IMR-90 (cell line): ENCODE measurements at regions not wholly inside any gene's neighbourhood (a gene's known extent, or its start where the extent isn't known, plus 50 kb on each side); places are given as distances from the start of the nearest gene placed in this dataset.

Source experiments
- ATAC-seq: fragments of 200-7000 bp; cut with Tn5 transposase; 2 replicates; pipeline ENCODE4 v1.9.1; 2020; ENCODE audit warnings: low read depth, mild to moderate bottlenecking, moderate library complexity
- BruUV-seq: library from RNA; stranded (reverse); fragments of 400-500 nt; replicated peaks from 2 replicates; lab custom pipeline; 2021; lab: Mats Ljungman, UMichigan
- CTCF ChIA-PET: fragments of 300-600 bp; formaldehyde crosslinking; extraction: SDS; loops from one replicate; lab custom pipeline; 2021; ENCODE audit warnings: antibody characterized with exemption; lab: Yijun Ruan, JAX
- POLR2A ChIA-PET: fragments of 300-600 bp; sonication (Branson Sonifier 250); formaldehyde crosslinking; loops from one replicate; lab custom pipeline; 2022; ENCODE audit warnings: antibody characterized with exemption; ENCODE audit not compliant: unreplicated experiment; lab: Charles Lee
- DNase-seq: peaks from one replicate; pipeline ENCODE4 v3.0.0; 2013
- H2AFZ ChIP-seq: replicated peaks from 2 replicates; pipeline ENCODE3; 2013; ENCODE audit warnings: low read length, mild to moderate bottlenecking; ENCODE audit not compliant: poor library complexity
- H2AK5ac ChIP-seq: 2 replicates; pipeline ENCODE4 v1.6.1; 2013; ENCODE audit warnings: low read depth, low read length, inconsistent platforms
- H2AK9ac ChIP-seq: replicated peaks from 2 replicates; pipeline ENCODE3; 2013; ENCODE audit warnings: mild to moderate bottlenecking, low read depth, low read length, moderate library complexity; ENCODE audit not compliant: poor library complexity
- H2BK120ac ChIP-seq: 2 replicates; pipeline ENCODE4 v1.6.1; 2013; ENCODE audit warnings: low read depth, low read length, inconsistent platforms
- H2BK15ac ChIP-seq: 3 replicates; pipeline ENCODE4 v1.6.1; 2013; ENCODE audit warnings: low read depth, low read length, inconsistent platforms
- H2BK20ac ChIP-seq: 2 replicates; pipeline ENCODE4 v1.6.1; 2013; ENCODE audit warnings: low read depth, mild to moderate bottlenecking, inconsistent platforms, low read length, moderate library complexity
- H2BK5ac ChIP-seq: 2 replicates; pipeline ENCODE4 v1.6.1; 2013; ENCODE audit warnings: mild to moderate bottlenecking, low read depth, low read length, inconsistent platforms; ENCODE audit not compliant: poor library complexity, severe bottlenecking
- H3K14ac ChIP-seq: replicated peaks from 2 replicates; pipeline ENCODE4 v1.6.1; 2013; ENCODE audit warnings: low read depth, low read length, inconsistent platforms
- H3K18ac ChIP-seq: 2 replicates; pipeline ENCODE4 v1.6.1; 2013; ENCODE audit warnings: low read depth, low read length, control low read depth
- H3K23ac ChIP-seq: 2 replicates; pipeline ENCODE4 v1.6.1; 2013; ENCODE audit warnings: low read depth, low read length, inconsistent platforms
- H3K27ac ChIP-seq: 2 replicates; pipeline ENCODE4 v1.5.1; 2013; ENCODE audit warnings: mild to moderate bottlenecking, control low read depth, low read length; ENCODE audit not compliant: insufficient read depth
- H3K27me3 ChIP-seq: 2 replicates; pipeline ENCODE4 v1.6.1; 2013; ENCODE audit warnings: low read length; ENCODE audit not compliant: control insufficient read depth, insufficient read depth
- H3K36me3 ChIP-seq: 2 replicates; pipeline ENCODE4 v1.6.1; 2013; ENCODE audit warnings: low read length, mixed read lengths; ENCODE audit not compliant: control insufficient read depth, insufficient read depth
- H3K4ac ChIP-seq: 2 replicates; pipeline ENCODE4 v1.6.1; 2013; ENCODE audit warnings: low read depth, low read length, inconsistent platforms
- H3K4me1 ChIP-seq: 2 replicates; pipeline ENCODE4 v1.6.1; 2013; ENCODE audit warnings: low read length, mixed read lengths; ENCODE audit not compliant: control insufficient read depth, insufficient read depth
- H3K4me2 ChIP-seq: 2 replicates; pipeline ENCODE4 v1.6.1; 2013; ENCODE audit warnings: low read depth, mild to moderate bottlenecking, control low read depth, low read length, moderate library complexity
- H3K4me3 ChIP-seq: 2 replicates; pipeline ENCODE4 v1.5.1; 2013; ENCODE audit warnings: low read depth, mild to moderate bottlenecking, control low read depth, low read length, moderate library complexity; ENCODE audit not compliant: insufficient read depth
- H3K56ac ChIP-seq: 2 replicates; pipeline ENCODE4 v1.6.1; 2013; ENCODE audit warnings: low read length, inconsistent platforms; ENCODE audit not compliant: insufficient read depth; ENCODE audit errors: extremely low read depth
- H3K79me1 ChIP-seq, 2 experiments: 2 replicates each; pipeline ENCODE4 v1.6.1; 2013; ENCODE audit warnings: low read length in 2 of 2, inconsistent platforms in 1 of 2, low read depth in 1 of 2
- H3K9ac ChIP-seq: 2 replicates; pipeline ENCODE4 v1.6.1; 2013; ENCODE audit warnings: low read depth, low read length, control low read depth
- H3K9me1 ChIP-seq: 2 replicates; pipeline ENCODE4 v1.6.1; 2013; ENCODE audit warnings: low read length, inconsistent platforms; ENCODE audit not compliant: insufficient read depth
- H3K9me3 ChIP-seq: 2 replicates; pipeline ENCODE4 v1.6.1; 2013; ENCODE audit warnings: low read length; ENCODE audit not compliant: control insufficient read depth, insufficient read depth
- H4K20me1 ChIP-seq: 2 replicates; pipeline ENCODE4 v1.6.1; 2013; ENCODE audit warnings: low read length, inconsistent platforms; ENCODE audit not compliant: insufficient read depth
- H4K5ac ChIP-seq: 2 replicates; pipeline ENCODE4 v1.6.1; 2013; ENCODE audit warnings: mild to moderate bottlenecking, low read depth, low read length, control low read depth
- H4K8ac ChIP-seq, 2 experiments: 2 replicates each; pipeline ENCODE4 v1.6.1; 2013; ENCODE audit warnings: low read depth in 2 of 2, low read length in 2 of 2, control low read depth in 1 of 2, inconsistent platforms in 1 of 2
- H4K91ac ChIP-seq: 2 replicates; pipeline ENCODE4 v1.6.1; 2013; ENCODE audit warnings: low read depth, low read length, inconsistent platforms; ENCODE audit not compliant: insufficient read depth
- BHLHE40 ChIP-seq: fragments of 150-350 bp; IDR thresholded peaks from 2 replicates; pipeline ENCODE4 v1.6.1; 2016; ENCODE audit warnings: mild to moderate bottlenecking, low read depth, low read length
- CEBPB ChIP-seq: IDR thresholded peaks from 2 replicates; pipeline ENCODE4 v1.6.1; 2012; ENCODE audit warnings: low read depth, low read length, improper control_type of control experiment
- CHD1 ChIP-seq: IDR thresholded peaks from 2 replicates; pipeline ENCODE4 v1.6.1; 2012; ENCODE audit warnings: low read depth, low read length, improper control_type of control experiment
- FOS ChIP-seq: fragments of 150-350 bp; IDR thresholded peaks from 2 replicates; pipeline ENCODE4 v1.6.1; 2016; ENCODE audit warnings: low read depth, low read length
- MAFK ChIP-seq: IDR thresholded peaks from 2 replicates; pipeline ENCODE4 v1.6.1; 2012; ENCODE audit warnings: low read depth, low read length, improper control_type of control experiment
- MAZ ChIP-seq: IDR thresholded peaks from 2 replicates; pipeline ENCODE4 v1.6.1; 2012; ENCODE audit warnings: low read depth, mild to moderate bottlenecking, low read length, improper control_type of control experiment, moderate library complexity, borderline replicate concordance
- MXI1 ChIP-seq: IDR thresholded peaks from 2 replicates; pipeline ENCODE4 v1.6.1; 2012; ENCODE audit warnings: low read depth, mild to moderate bottlenecking, low read length, moderate library complexity, borderline replicate concordance
- NFE2L2 ChIP-seq: fragments of 150-350 bp; IDR thresholded peaks from 2 replicates; pipeline ENCODE4 v1.6.1; 2016; ENCODE audit warnings: low read depth, mild to moderate bottlenecking, low read length
- POLR2A ChIP-seq: IDR thresholded peaks from 2 replicates; pipeline ENCODE4 v1.6.1; 2012; ENCODE audit warnings: mild to moderate bottlenecking, low read depth, low read length
- RAD21 ChIP-seq: IDR thresholded peaks from 2 replicates; pipeline ENCODE4 v1.6.1; 2012; ENCODE audit warnings: low read length, improper control_type of control experiment
- RCOR1 ChIP-seq: IDR thresholded peaks from 2 replicates; pipeline ENCODE4 v1.6.1; 2012; ENCODE audit warnings: mild to moderate bottlenecking, low read length, improper control_type of control experiment; ENCODE audit not compliant: insufficient replicate concordance
- RFX5 ChIP-seq: IDR thresholded peaks from 2 replicates; pipeline ENCODE4 v1.8.0; 2012; ENCODE audit warnings: low read depth, mild to moderate bottlenecking, low read length, moderate library complexity
- SMC3 ChIP-seq: fragments of 150-350 bp; IDR thresholded peaks from 2 replicates; pipeline ENCODE4 v1.6.1; 2016; ENCODE audit warnings: low read depth, mild to moderate bottlenecking, antibody characterized with exemption, low read length, moderate library complexity
- WGBS, 2 experiments: methylation state at CpG; one replicate each; pipeline versions ENCODE4 v1.1.5 to v1.1.7; 2013; ENCODE audit warnings: missing lambda C conversion rate in 2 of 2; ENCODE audit not compliant: insufficient read length in 1 of 2; ENCODE audit errors: extremely low coverage in 2 of 2; 5-methylcytosine and 5-hydroxymethylcytosine counted together
- dilution Hi-C: fragments of 300-500 bp; cut with HindIII; formaldehyde crosslinking; loops from one replicate; pipeline ENCODE4 v1.14.3; 2018; ENCODE audit warnings: low sequenced_read_pairs; ENCODE audit not compliant: unreplicated experiment
- in situ Hi-C: fragments of 300-500 bp; cut with MboI; formaldehyde crosslinking; loops from 3 replicates; pipeline ENCODE4 v1.14.3; 2019; ENCODE audit warnings: low sequenced_read_pairs, inconsistent platforms, mixed read lengths
- intact Hi-C: fragments of 100-400 bp; cut with micrococcal nuclease; formaldehyde crosslinking; loops from 2 replicates; pipeline ENCODE4 v1.10.0; 2022
- TF ChIP-seq, protein P1 (sequence below): fragments of 150-350 bp; IDR thresholded peaks from 2 replicates; pipeline ENCODE4 v1.6.1; 2017; ENCODE audit warnings: mild to moderate bottlenecking, antibody characterized with exemption, low read length, low read depth
- TF ChIP-seq, protein P2 (sequence below): conservative IDR thresholded peaks from 2 replicates; pipeline ENCODE4 v1.5.1; 2012; ENCODE audit warnings: mild to moderate bottlenecking, low read depth, low read length, improper control_type of control experiment
- TF ChIP-seq, protein P3 (sequence below): fragments of 150-350 bp; IDR thresholded peaks from 2 replicates; pipeline ENCODE4 v1.6.1; 2016; ENCODE audit warnings: low read depth, mild to moderate bottlenecking, low read length, moderate library complexity, borderline replicate concordance

DNA sequence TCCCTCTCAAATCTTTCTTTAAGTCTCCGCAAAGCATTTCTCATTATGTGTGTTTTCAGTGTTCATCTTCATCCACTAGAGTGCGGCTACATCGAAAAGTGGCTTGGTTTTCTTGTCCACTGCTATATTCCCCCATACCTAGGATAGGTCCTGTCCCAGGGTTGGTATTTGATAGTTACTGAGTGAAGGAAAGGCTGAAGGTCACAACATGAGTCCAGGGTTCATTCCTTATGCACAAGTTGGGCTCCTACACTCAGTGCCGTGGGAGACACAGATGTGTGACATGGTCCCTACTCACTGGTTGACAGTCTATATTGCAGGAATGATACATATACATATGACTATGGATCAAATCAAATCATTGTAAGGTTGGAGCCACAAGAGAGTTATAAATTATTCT lies 55.4 kb upstream of the RELL1 start:
- Histone ChIP-seq H3K27me3 (peaks cover 9% of the 10 kb centered on the region), H2AK9ac (no peak overlapping the region), H2AFZ (no peak overlapping the region), H4K8ac (no peak overlapping the region), H3K56ac (no peak overlapping the region), H2BK15ac (no peak overlapping the region), H2BK20ac (no peak overlapping the region), H4K20me1 (no peaks in the 10 kb centered on the region), H2BK5ac (no peak overlapping the region), H3K4ac (no peak overlapping the region), H3K4me2 (no peak overlapping the region), H3K18ac (no peak overlapping the region), H2AK5ac (no peak overlapping the region), H4K5ac (no peak overlapping the region), H3K4me3 (no peak overlapping the region), H2BK120ac (no peak overlapping the region), H3K14ac (no peak overlapping the region), H3K4me1 (no peaks in the 10 kb centered on the region), H3K9me1 (no peaks in the 10 kb centered on the region), H3K23ac (no peak overlapping the region), H3K27ac (no peak overlapping the region), H3K79me1 (no peaks in the 10 kb centered on the region), H3K9me3 (no peaks in the 10 kb centered on the region), H3K9ac (no peak overlapping the region), H3K36me3 (no peaks in the 10 kb centered on the region), H4K91ac (no peak overlapping the region)
- TF ChIP-seq, protein P1, sequence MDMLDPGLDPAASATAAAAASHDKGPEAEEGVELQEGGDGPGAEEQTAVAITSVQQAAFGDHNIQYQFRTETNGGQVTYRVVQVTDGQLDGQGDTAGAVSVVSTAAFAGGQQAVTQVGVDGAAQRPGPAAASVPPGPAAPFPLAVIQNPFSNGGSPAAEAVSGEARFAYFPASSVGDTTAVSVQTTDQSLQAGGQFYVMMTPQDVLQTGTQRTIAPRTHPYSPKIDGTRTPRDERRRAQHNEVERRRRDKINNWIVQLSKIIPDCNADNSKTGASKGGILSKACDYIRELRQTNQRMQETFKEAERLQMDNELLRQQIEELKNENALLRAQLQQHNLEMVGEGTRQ: no peak
- TF ChIP-seq SMC3 (no peak), BHLHE40 (no peak), MAZ (no peak), POLR2A (no peak), RFX5 (no peak), MAFK (no peak), FOS (no peak), NFE2L2 (no peak), CEBPB (no peak), RCOR1 (no peak), CHD1 (no peak), RAD21 (no peak), MXI1 (no peak)
- TF ChIP-seq, protein P2, sequence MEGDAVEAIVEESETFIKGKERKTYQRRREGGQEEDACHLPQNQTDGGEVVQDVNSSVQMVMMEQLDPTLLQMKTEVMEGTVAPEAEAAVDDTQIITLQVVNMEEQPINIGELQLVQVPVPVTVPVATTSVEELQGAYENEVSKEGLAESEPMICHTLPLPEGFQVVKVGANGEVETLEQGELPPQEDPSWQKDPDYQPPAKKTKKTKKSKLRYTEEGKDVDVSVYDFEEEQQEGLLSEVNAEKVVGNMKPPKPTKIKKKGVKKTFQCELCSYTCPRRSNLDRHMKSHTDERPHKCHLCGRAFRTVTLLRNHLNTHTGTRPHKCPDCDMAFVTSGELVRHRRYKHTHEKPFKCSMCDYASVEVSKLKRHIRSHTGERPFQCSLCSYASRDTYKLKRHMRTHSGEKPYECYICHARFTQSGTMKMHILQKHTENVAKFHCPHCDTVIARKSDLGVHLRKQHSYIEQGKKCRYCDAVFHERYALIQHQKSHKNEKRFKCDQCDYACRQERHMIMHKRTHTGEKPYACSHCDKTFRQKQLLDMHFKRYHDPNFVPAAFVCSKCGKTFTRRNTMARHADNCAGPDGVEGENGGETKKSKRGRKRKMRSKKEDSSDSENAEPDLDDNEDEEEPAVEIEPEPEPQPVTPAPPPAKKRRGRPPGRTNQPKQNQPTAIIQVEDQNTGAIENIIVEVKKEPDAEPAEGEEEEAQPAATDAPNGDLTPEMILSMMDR: no peak
- TF ChIP-seq, protein P3, sequence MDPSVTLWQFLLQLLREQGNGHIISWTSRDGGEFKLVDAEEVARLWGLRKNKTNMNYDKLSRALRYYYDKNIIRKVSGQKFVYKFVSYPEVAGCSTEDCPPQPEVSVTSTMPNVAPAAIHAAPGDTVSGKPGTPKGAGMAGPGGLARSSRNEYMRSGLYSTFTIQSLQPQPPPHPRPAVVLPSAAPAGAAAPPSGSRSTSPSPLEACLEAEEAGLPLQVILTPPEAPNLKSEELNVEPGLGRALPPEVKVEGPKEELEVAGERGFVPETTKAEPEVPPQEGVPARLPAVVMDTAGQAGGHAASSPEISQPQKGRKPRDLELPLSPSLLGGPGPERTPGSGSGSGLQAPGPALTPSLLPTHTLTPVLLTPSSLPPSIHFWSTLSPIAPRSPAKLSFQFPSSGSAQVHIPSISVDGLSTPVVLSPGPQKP: no peak
- in situ Hi-C loops (no loop called here), dilution Hi-C loops (no loop called here), intact Hi-C loops (no loop called here)
- ChIA-PET CTCF (no interaction called here), POLR2A (no interaction called here)
- ATAC-seq (no peak), DNase-seq (no peak)
- 83% methylated on average over 1 of the region's 4 CpGs; no CpG with 5 or more reads in 1 of the 2 experiments for WGBS, 2 experiments
- BruUV-seq: no TSS peak
